PC-9 (cell line): ENCODE measurements at regions not wholly inside any gene's neighbourhood (a gene's known extent, or its start where the extent isn't known, plus 50 kb on each side); places are given as distances from the start of the nearest gene placed in this dataset.

Experiments
- EZH2 ChIP-seq: fragments of 200-600 bp; sonication (generic); IDR thresholded peaks from 2 replicates; pipeline ENCODE4 v1.8.0; 2017; ENCODE audit warnings: antibody characterized with exemption, low read depth
- TF ChIP-seq, protein P1 (sequence below): fragments of 200-600 bp; sonication (generic); conservative IDR thresholded peaks from 2 replicates; pipeline ENCODE4 v1.6.1; 2017; ENCODE audit warnings: mixed run types, antibody characterized with exemption, mild to moderate bottlenecking, moderate library complexity

- TF ChIP-seq, protein P1, sequence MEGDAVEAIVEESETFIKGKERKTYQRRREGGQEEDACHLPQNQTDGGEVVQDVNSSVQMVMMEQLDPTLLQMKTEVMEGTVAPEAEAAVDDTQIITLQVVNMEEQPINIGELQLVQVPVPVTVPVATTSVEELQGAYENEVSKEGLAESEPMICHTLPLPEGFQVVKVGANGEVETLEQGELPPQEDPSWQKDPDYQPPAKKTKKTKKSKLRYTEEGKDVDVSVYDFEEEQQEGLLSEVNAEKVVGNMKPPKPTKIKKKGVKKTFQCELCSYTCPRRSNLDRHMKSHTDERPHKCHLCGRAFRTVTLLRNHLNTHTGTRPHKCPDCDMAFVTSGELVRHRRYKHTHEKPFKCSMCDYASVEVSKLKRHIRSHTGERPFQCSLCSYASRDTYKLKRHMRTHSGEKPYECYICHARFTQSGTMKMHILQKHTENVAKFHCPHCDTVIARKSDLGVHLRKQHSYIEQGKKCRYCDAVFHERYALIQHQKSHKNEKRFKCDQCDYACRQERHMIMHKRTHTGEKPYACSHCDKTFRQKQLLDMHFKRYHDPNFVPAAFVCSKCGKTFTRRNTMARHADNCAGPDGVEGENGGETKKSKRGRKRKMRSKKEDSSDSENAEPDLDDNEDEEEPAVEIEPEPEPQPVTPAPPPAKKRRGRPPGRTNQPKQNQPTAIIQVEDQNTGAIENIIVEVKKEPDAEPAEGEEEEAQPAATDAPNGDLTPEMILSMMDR: no peak
- TF ChIP-seq EZH2: no peak
Measured at GRCh38 chr2:211205358-211205757, 649.0 kb downstream of the CPS1 start.
